ENCODE measurements at regions not wholly inside any gene's neighbourhood (a gene's known extent, or its start where the extent isn't known, plus 50 kb on each side); places are given as distances from the start of the nearest gene placed in this dataset.

- no peak for TF ChIP-seq CTCF (IDR thresholded peaks at IDR 0.05)
- TF ChIP-seq POLR2A (IDR thresholded peaks at IDR 0.05) = no peak
Measured at GRCh38 chr2:16737812-16738211, 72.2 kb upstream of the CYRIA start.
